SU-DHL-6 (cell line): ENCODE measurements at regions not wholly inside any gene's neighbourhood (a gene's known extent, or its start where the extent isn't known, plus 50 kb on each side); places are given as distances from the start of the nearest gene placed in this dataset.

ENCODE experiments used
- EZH2phosphoT487 ChIP-seq: fragments of 200-600 bp; sonication (generic), shearing (Covaris generic); conservative IDR thresholded peaks from 2 replicates; pipeline ENCODE4 v1.6.1; 2018; ENCODE audit warnings: mild to moderate bottlenecking, antibody characterized with exemption, low read length, moderate library complexity, mixed read lengths
- TF ChIP-seq, protein P1 (sequence below): fragments of 200-600 bp; sonication (generic); IDR thresholded peaks from one replicate; pipeline ENCODE4 v1.5.1; 2017; ENCODE audit warnings: antibody characterized with exemption, mild to moderate bottlenecking, low read length, moderate library complexity; ENCODE audit not compliant: insufficient read depth, poor library complexity, severe bottlenecking

DNA sequence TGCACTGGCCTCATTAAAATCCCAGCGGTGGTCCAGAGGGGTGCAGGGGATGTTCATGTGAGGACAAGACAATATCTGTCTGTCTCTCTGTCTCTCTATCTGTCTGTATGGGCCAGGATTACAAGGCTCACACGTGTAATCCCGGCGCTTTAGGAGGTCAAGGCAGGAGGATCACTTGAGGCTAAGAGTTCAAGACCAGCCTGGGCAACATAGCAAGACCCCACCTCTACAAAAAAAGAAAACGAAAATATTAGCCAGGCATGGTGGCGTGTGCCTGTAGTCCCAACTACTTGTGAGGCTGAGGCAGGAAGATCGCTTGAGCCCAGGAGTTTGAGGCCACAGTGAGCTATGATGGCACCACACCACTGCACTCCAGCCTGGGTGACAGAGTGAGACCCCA is 117.1 kb downstream of the PHETA1 start:
- TF ChIP-seq, protein P1, sequence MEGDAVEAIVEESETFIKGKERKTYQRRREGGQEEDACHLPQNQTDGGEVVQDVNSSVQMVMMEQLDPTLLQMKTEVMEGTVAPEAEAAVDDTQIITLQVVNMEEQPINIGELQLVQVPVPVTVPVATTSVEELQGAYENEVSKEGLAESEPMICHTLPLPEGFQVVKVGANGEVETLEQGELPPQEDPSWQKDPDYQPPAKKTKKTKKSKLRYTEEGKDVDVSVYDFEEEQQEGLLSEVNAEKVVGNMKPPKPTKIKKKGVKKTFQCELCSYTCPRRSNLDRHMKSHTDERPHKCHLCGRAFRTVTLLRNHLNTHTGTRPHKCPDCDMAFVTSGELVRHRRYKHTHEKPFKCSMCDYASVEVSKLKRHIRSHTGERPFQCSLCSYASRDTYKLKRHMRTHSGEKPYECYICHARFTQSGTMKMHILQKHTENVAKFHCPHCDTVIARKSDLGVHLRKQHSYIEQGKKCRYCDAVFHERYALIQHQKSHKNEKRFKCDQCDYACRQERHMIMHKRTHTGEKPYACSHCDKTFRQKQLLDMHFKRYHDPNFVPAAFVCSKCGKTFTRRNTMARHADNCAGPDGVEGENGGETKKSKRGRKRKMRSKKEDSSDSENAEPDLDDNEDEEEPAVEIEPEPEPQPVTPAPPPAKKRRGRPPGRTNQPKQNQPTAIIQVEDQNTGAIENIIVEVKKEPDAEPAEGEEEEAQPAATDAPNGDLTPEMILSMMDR: no peak
- TF ChIP-seq EZH2phosphoT487: no peak
